ENCODE measurements at regions not wholly inside any gene's neighbourhood (a gene's known extent, or its start where the extent isn't known, plus 50 kb on each side); places are given as distances from the start of the nearest gene placed in this dataset.

- H3K27me3 ChIP-seq (ENCODE audit: control insufficient read depth in 1 of 2, insufficient read depth in 2 of 2, low read length in 2 of 2), result no peaks in the 10 kb centered on the region
- H3K36me3 ChIP-seq (replicated peaks in 1 of 2; ENCODE audit: control insufficient read depth in 1 of 2, insufficient read depth in 2 of 2, low read length in 2 of 2), result no peaks in the 10 kb centered on the region
- no TSS peak for BruUV-seq (replicated peaks)
- in situ Hi-C loops (cut with HindIII; ENCODE audit: extremely low pct_ligation_motif_present, low pct_unique_long_range_greater_than_20kb) (no loop called here), intact Hi-C loops (cut with micrococcal nuclease; ENCODE audit: unreplicated experiment) (no loop called here)
- CTCF ChIA-PET (ENCODE audit: low intra/inter-chr PET ratio, low total read pairs), result no interaction called here
- peaks cover 8% of the 10 kb centered on the region; the same call in 1 of the 2 replicates for H3K9me3 ChIP-seq (ENCODE audit: low read length)
- no peak for DNase-seq (ENCODE audit: low spot score)
- TF ChIP-seq AGO2 (optimal IDR thresholded peaks at IDR 0.05; ENCODE audit: low read depth, low read length), result no peak
- no peak for TF ChIP-seq EED (CRISPR knock-in tag; IDR thresholded peaks at IDR 0.05)
- no peak overlapping the region for H3K4me3 ChIP-seq (replicated peaks in 1 of 3; ENCODE audit: insufficient read depth in 1 of 3, low read depth in 2 of 3, low read length in 3 of 3)
- no peak overlapping the region for H3K4me2 ChIP-seq (ENCODE audit: low read depth, low read length)
- H3K4me1 ChIP-seq (ENCODE audit: insufficient read depth, low read length), result no peaks in the 10 kb centered on the region
- H3K79me2 ChIP-seq (ENCODE audit: insufficient read depth, low read length), result no peaks in the 10 kb centered on the region
- H3K27ac ChIP-seq (ENCODE audit: extremely low read length, insufficient read depth, low read length), result no peak overlapping the region
- no peak overlapping the region for H3K9ac ChIP-seq (ENCODE audit: insufficient read depth, low read depth, low read length)
- no peak overlapping the region for H2AFZ ChIP-seq (ENCODE audit: low read length)
- no peak for ATAC-seq
- no peaks in the 10 kb centered on the region for H4K20me1 ChIP-seq (ENCODE audit: insufficient read depth, low read length)
- FAIRE-seq, result no peak
- POLR2A ChIA-PET, result no interaction called here
- WGBS (ENCODE audit: low lambda C conversion rate), result 0% methylated on average over 1 of the region's 1 CpG
Measured at GRCh38 chr5:68489556-68489955, 274.0 kb downstream of the PIK3R1 start.

GRCh38 chr5:68490406-68490805 is 274.9 kb downstream of the PIK3R1 start:
- Histone ChIP-seq H3K9ac (ENCODE audit: insufficient read depth, low read depth, low read length) (no peak overlapping the region), H3K27ac (ENCODE audit: extremely low read length, insufficient read depth, low read length) (no peak overlapping the region), H3K9me3 (ENCODE audit: low read length) (peaks cover 8% of the 10 kb centered on the region; the same call in 1 of the 2 replicates), H3K36me3 (replicated peaks in 1 of 2; ENCODE audit: control insufficient read depth in 1 of 2, insufficient read depth in 2 of 2, low read length in 2 of 2) (no peaks in the 10 kb centered on the region), H4K20me1 (ENCODE audit: insufficient read depth, low read length) (no peaks in the 10 kb centered on the region), H3K79me2 (ENCODE audit: insufficient read depth, low read length) (no peaks in the 10 kb centered on the region), H3K27me3 (ENCODE audit: control insufficient read depth in 1 of 2, insufficient read depth in 2 of 2, low read length in 2 of 2) (no peaks in the 10 kb centered on the region), H2AFZ (ENCODE audit: low read length) (no peak overlapping the region), H3K4me3 (replicated peaks in 1 of 3; ENCODE audit: insufficient read depth in 1 of 3, low read depth in 2 of 3, low read length in 3 of 3) (no peak overlapping the region), H3K4me2 (ENCODE audit: low read depth, low read length) (no peak overlapping the region), H3K4me1 (ENCODE audit: insufficient read depth, low read length) (no peaks in the 10 kb centered on the region)
- in situ Hi-C loops (cut with HindIII; ENCODE audit: extremely low pct_ligation_motif_present, low pct_unique_long_range_greater_than_20kb), result no loop called here
- FAIRE-seq (no peak), DNase-seq (ENCODE audit: low spot score) (no peak), ATAC-seq (no peak)
- ChIA-PET POLR2A (no interaction called here), CTCF (ENCODE audit: low intra/inter-chr PET ratio, low total read pairs) (no interaction called here)
- intact Hi-C loops (cut with micrococcal nuclease; ENCODE audit: unreplicated experiment), result no loop called here
- whole genome bisulfite sequencing (ENCODE audit: low lambda C conversion rate), result 0% methylated on average over 2 of the region's 2 CpGs
- BruUV-seq (replicated peaks), result no TSS peak
- TF ChIP-seq MBD4 (IDR thresholded peaks at IDR 0.05; ENCODE audit: borderline replicate concordance, low read length) (no peak), ZNF318 (CRISPR knock-in tag; IDR thresholded peaks at IDR 0.05) (no peak), POGK (CRISPR knock-in tag; conservative IDR thresholded peaks at IDR 0.05) (no peak), MIER3 (CRISPR knock-in tag; IDR thresholded peaks at IDR 0.05; ENCODE audit: borderline replicate concordance) (no peak), MAX (IDR thresholded peaks at IDR 0.05) (no peak), ZNF101 (CRISPR knock-in tag; IDR thresholded peaks at IDR 0.05; ENCODE audit: borderline replicate concordance, low read depth) (no peak), FLYWCH1 (CRISPR knock-in tag; IDR thresholded peaks at IDR 0.05) (no peak)

Data from HepG2 (cell line).